IMR-90 (cell line): ENCODE measurements at regions not wholly inside any gene's neighbourhood (a gene's known extent, or its start where the extent isn't known, plus 50 kb on each side); places are given as distances from the start of the nearest gene placed in this dataset.

ENCODE experiments used
- ATAC-seq: fragments of 200-7000 bp; cut with Tn5 transposase; 2 replicates; pipeline ENCODE4 v1.9.1; 2020; ENCODE audit warnings: low read depth, mild to moderate bottlenecking, moderate library complexity
- BruUV-seq: library from RNA; stranded (reverse); fragments of 400-500 nt; replicated peaks from 2 replicates; lab custom pipeline; 2021; lab: Mats Ljungman, UMichigan
- CTCF ChIA-PET: fragments of 300-600 bp; formaldehyde crosslinking; extraction: SDS; loops from one replicate; lab custom pipeline; 2021; ENCODE audit warnings: antibody characterized with exemption; lab: Yijun Ruan, JAX
- POLR2A ChIA-PET: fragments of 300-600 bp; sonication (Branson Sonifier 250); formaldehyde crosslinking; loops from one replicate; lab custom pipeline; 2022; ENCODE audit warnings: antibody characterized with exemption; ENCODE audit not compliant: unreplicated experiment; lab: Charles Lee
- DNase-seq: peaks from one replicate; pipeline ENCODE4 v3.0.0; 2013
- H2AFZ ChIP-seq: replicated peaks from 2 replicates; pipeline ENCODE3; 2013; ENCODE audit warnings: low read length, mild to moderate bottlenecking; ENCODE audit not compliant: poor library complexity
- H2AK5ac ChIP-seq: 2 replicates; pipeline ENCODE4 v1.6.1; 2013; ENCODE audit warnings: low read depth, low read length, inconsistent platforms
- H2AK9ac ChIP-seq: replicated peaks from 2 replicates; pipeline ENCODE3; 2013; ENCODE audit warnings: mild to moderate bottlenecking, low read depth, low read length, moderate library complexity; ENCODE audit not compliant: poor library complexity
- H2BK120ac ChIP-seq: 2 replicates; pipeline ENCODE4 v1.6.1; 2013; ENCODE audit warnings: low read depth, low read length, inconsistent platforms
- H2BK15ac ChIP-seq: 3 replicates; pipeline ENCODE4 v1.6.1; 2013; ENCODE audit warnings: low read depth, low read length, inconsistent platforms
- H2BK20ac ChIP-seq: 2 replicates; pipeline ENCODE4 v1.6.1; 2013; ENCODE audit warnings: low read depth, mild to moderate bottlenecking, inconsistent platforms, low read length, moderate library complexity
- H2BK5ac ChIP-seq: 2 replicates; pipeline ENCODE4 v1.6.1; 2013; ENCODE audit warnings: mild to moderate bottlenecking, low read depth, low read length, inconsistent platforms; ENCODE audit not compliant: poor library complexity, severe bottlenecking
- H3K14ac ChIP-seq: replicated peaks from 2 replicates; pipeline ENCODE4 v1.6.1; 2013; ENCODE audit warnings: low read depth, low read length, inconsistent platforms
- H3K18ac ChIP-seq: 2 replicates; pipeline ENCODE4 v1.6.1; 2013; ENCODE audit warnings: low read depth, low read length, control low read depth
- H3K23ac ChIP-seq: 2 replicates; pipeline ENCODE4 v1.6.1; 2013; ENCODE audit warnings: low read depth, low read length, inconsistent platforms
- H3K27ac ChIP-seq: 2 replicates; pipeline ENCODE4 v1.5.1; 2013; ENCODE audit warnings: mild to moderate bottlenecking, control low read depth, low read length; ENCODE audit not compliant: insufficient read depth
- H3K27me3 ChIP-seq: 2 replicates; pipeline ENCODE4 v1.6.1; 2013; ENCODE audit warnings: low read length; ENCODE audit not compliant: control insufficient read depth, insufficient read depth
- H3K36me3 ChIP-seq: 2 replicates; pipeline ENCODE4 v1.6.1; 2013; ENCODE audit warnings: low read length, mixed read lengths; ENCODE audit not compliant: control insufficient read depth, insufficient read depth
- H3K4ac ChIP-seq: 2 replicates; pipeline ENCODE4 v1.6.1; 2013; ENCODE audit warnings: low read depth, low read length, inconsistent platforms
- H3K4me1 ChIP-seq: 2 replicates; pipeline ENCODE4 v1.6.1; 2013; ENCODE audit warnings: low read length, mixed read lengths; ENCODE audit not compliant: control insufficient read depth, insufficient read depth
- H3K4me2 ChIP-seq: 2 replicates; pipeline ENCODE4 v1.6.1; 2013; ENCODE audit warnings: low read depth, mild to moderate bottlenecking, control low read depth, low read length, moderate library complexity
- H3K4me3 ChIP-seq: 2 replicates; pipeline ENCODE4 v1.5.1; 2013; ENCODE audit warnings: low read depth, mild to moderate bottlenecking, control low read depth, low read length, moderate library complexity; ENCODE audit not compliant: insufficient read depth
- H3K56ac ChIP-seq: 2 replicates; pipeline ENCODE4 v1.6.1; 2013; ENCODE audit warnings: low read length, inconsistent platforms; ENCODE audit not compliant: insufficient read depth; ENCODE audit errors: extremely low read depth
- H3K79me1 ChIP-seq, 2 experiments: 2 replicates each; pipeline ENCODE4 v1.6.1; 2013; ENCODE audit warnings: low read length in 2 of 2, inconsistent platforms in 1 of 2, low read depth in 1 of 2
- H3K9ac ChIP-seq: 2 replicates; pipeline ENCODE4 v1.6.1; 2013; ENCODE audit warnings: low read depth, low read length, control low read depth
- H3K9me1 ChIP-seq: 2 replicates; pipeline ENCODE4 v1.6.1; 2013; ENCODE audit warnings: low read length, inconsistent platforms; ENCODE audit not compliant: insufficient read depth
- H3K9me3 ChIP-seq: 2 replicates; pipeline ENCODE4 v1.6.1; 2013; ENCODE audit warnings: low read length; ENCODE audit not compliant: control insufficient read depth, insufficient read depth
- H4K20me1 ChIP-seq: 2 replicates; pipeline ENCODE4 v1.6.1; 2013; ENCODE audit warnings: low read length, inconsistent platforms; ENCODE audit not compliant: insufficient read depth
- H4K5ac ChIP-seq: 2 replicates; pipeline ENCODE4 v1.6.1; 2013; ENCODE audit warnings: mild to moderate bottlenecking, low read depth, low read length, control low read depth
- H4K8ac ChIP-seq, 2 experiments: 2 replicates each; pipeline ENCODE4 v1.6.1; 2013; ENCODE audit warnings: low read depth in 2 of 2, low read length in 2 of 2, control low read depth in 1 of 2, inconsistent platforms in 1 of 2
- H4K91ac ChIP-seq: 2 replicates; pipeline ENCODE4 v1.6.1; 2013; ENCODE audit warnings: low read depth, low read length, inconsistent platforms; ENCODE audit not compliant: insufficient read depth
- ELK1 ChIP-seq: fragments of 150-350 bp; IDR thresholded peaks from 2 replicates; pipeline ENCODE4 v1.6.1; 2016; ENCODE audit warnings: low read depth, mild to moderate bottlenecking, low read length, moderate library complexity, borderline replicate concordance
- FOS ChIP-seq: fragments of 150-350 bp; IDR thresholded peaks from 2 replicates; pipeline ENCODE4 v1.6.1; 2016; ENCODE audit warnings: low read depth, low read length
- MAFK ChIP-seq: IDR thresholded peaks from 2 replicates; pipeline ENCODE4 v1.6.1; 2012; ENCODE audit warnings: low read depth, low read length, improper control_type of control experiment
- MAZ ChIP-seq: IDR thresholded peaks from 2 replicates; pipeline ENCODE4 v1.6.1; 2012; ENCODE audit warnings: low read depth, mild to moderate bottlenecking, low read length, improper control_type of control experiment, moderate library complexity, borderline replicate concordance
- MXI1 ChIP-seq: IDR thresholded peaks from 2 replicates; pipeline ENCODE4 v1.6.1; 2012; ENCODE audit warnings: low read depth, mild to moderate bottlenecking, low read length, moderate library complexity, borderline replicate concordance
- RCOR1 ChIP-seq: IDR thresholded peaks from 2 replicates; pipeline ENCODE4 v1.6.1; 2012; ENCODE audit warnings: mild to moderate bottlenecking, low read length, improper control_type of control experiment; ENCODE audit not compliant: insufficient replicate concordance
- WGBS, 2 experiments: methylation state at CpG; one replicate each; pipeline versions ENCODE4 v1.1.5 to v1.1.7; 2013; ENCODE audit warnings: missing lambda C conversion rate in 2 of 2; ENCODE audit not compliant: insufficient read length in 1 of 2; ENCODE audit errors: extremely low coverage in 2 of 2; 5-methylcytosine and 5-hydroxymethylcytosine counted together
- dilution Hi-C: fragments of 300-500 bp; cut with HindIII; formaldehyde crosslinking; loops from one replicate; pipeline ENCODE4 v1.14.3; 2018; ENCODE audit warnings: low sequenced_read_pairs; ENCODE audit not compliant: unreplicated experiment
- in situ Hi-C: fragments of 300-500 bp; cut with MboI; formaldehyde crosslinking; loops from 3 replicates; pipeline ENCODE4 v1.14.3; 2019; ENCODE audit warnings: low sequenced_read_pairs, inconsistent platforms, mixed read lengths
- intact Hi-C: fragments of 100-400 bp; cut with micrococcal nuclease; formaldehyde crosslinking; loops from 2 replicates; pipeline ENCODE4 v1.10.0; 2022

DNA sequence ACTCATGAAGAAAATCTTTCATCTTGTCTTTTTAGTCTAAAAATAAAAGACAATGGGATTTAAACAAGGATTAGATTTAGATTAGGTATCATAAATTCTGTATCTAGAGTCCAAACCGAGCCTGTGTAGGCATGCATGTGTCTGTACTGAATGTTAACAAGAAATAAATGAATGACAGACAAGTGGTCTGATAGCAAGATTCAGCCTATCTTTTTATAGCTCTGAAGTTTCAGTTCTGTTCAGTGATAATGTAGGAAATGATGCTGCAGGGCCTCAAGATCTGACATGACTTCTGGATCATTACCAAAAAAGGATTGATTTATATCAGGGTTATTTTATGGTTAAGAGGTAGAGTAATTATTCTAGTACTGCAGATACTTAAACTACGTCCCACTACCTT is 137.0 kb upstream of the ATP5MC3 start:
- POLR2A ChIA-PET = no interaction called here
- Histone ChIP-seq H3K18ac (no peak overlapping the region), H2AK9ac (no peak overlapping the region), H2AFZ (no peak overlapping the region), H3K4me2 (no peak overlapping the region), H3K27ac (no peak overlapping the region), H3K9me3 (no peaks in the 10 kb centered on the region), H2BK5ac (no peak overlapping the region), H3K4me3 (no peak overlapping the region), H3K56ac (no peak overlapping the region), H2BK20ac (no peak overlapping the region), H3K4ac (no peak overlapping the region), H4K91ac (no peak overlapping the region), H3K79me1 (no peaks in the 10 kb centered on the region), H4K5ac (no peak overlapping the region), H3K9me1 (no peaks in the 10 kb centered on the region), H3K23ac (no peak overlapping the region), H3K4me1 (no peaks in the 10 kb centered on the region), H4K8ac (no peak overlapping the region), H3K9ac (no peak overlapping the region), H3K27me3 (no peaks in the 10 kb centered on the region), H2BK15ac (no peak overlapping the region), H2BK120ac (no peak overlapping the region), H3K14ac (no peak overlapping the region), H2AK5ac (no peak overlapping the region), H4K20me1 (no peaks in the 10 kb centered on the region), H3K36me3 (no peaks in the 10 kb centered on the region)
- DNase-seq (no peak), ATAC-seq (no peak)
- TF ChIP-seq MAZ = no peak
- no peak for TF ChIP-seq RCOR1
- no peak for TF ChIP-seq FOS
- TF ChIP-seq ELK1 = no peak
- TF ChIP-seq MAFK = no peak
- no peak for TF ChIP-seq MXI1
- BruUV-seq = no TSS peak
- dilution Hi-C loops = no loop called here
- CTCF ChIA-PET = no interaction called here
- 0% methylated on average over 1 of the region's 2 CpGs; no CpG with 5 or more reads in 1 of the 2 experiments for WGBS, 2 experiments
- in situ Hi-C loops = no loop called here
- intact Hi-C loops = no loop called here
